Inferior parietal cortex (tissue), 1 donor: ENCODE measurements at regions not wholly inside any gene's neighbourhood (a gene's known extent, or its start where the extent isn't known, plus 50 kb on each side); places are given as distances from the start of the nearest gene placed in this dataset.
A peak's percentile ranks its signal among the peaks of the same experiment; 100 is the strongest.
"Not testable (repeated sequence)": the region's sequence is repeated elsewhere in the genome, so short reads cannot be mapped to it uniquely, and the experiment has no call there.

Source experiments
- DNase-seq: peaks from one replicate; pipeline ENCODE4 v3.0.0-alpha.2; 2016; ENCODE audit errors: extremely low spot score

- no peak for DNase-seq
Measured at GRCh38 chr2:234725528-234726264, 226.1 kb upstream of the SH3BP4 start.

GRCh38 chr2:234724850-234725249 lies 227.0 kb upstream of the SH3BP4 start:
- DNase-seq: no peak

- no peak for DNase-seq
Measured at GRCh38 chr2:234723400-234723799, 226.5 kb upstream of the ARL4C start.

- no peak for DNase-seq
Measured at GRCh38 chr2:234722176-234722575, 225.3 kb upstream of the ARL4C start.

- DNase-seq: no peak
Measured at GRCh38 chr2:234719116-234719716, 222.3 kb upstream of the ARL4C start.

- DNase-seq: no peak
Measured at GRCh38 chr2:234716271-234716670, 219.4 kb upstream of the ARL4C start.

- DNase-seq: no peak
Measured at GRCh38 chr2:234715671-234716250, 218.9 kb upstream of the ARL4C start.

- no peak for DNase-seq
Measured at GRCh38 chr2:234714711-234715110, 217.8 kb upstream of the ARL4C start.

- DNase-seq: no peak
Measured at GRCh38 chr2:234712421-234712935, 215.6 kb upstream of the ARL4C start.

GRCh38 chr2:234711308-234711707 lies 214.4 kb upstream of the ARL4C start:
- no peak for DNase-seq

GRCh38 chr2:234710587-234710986 lies 213.7 kb upstream of the ARL4C start:
- DNase-seq: no peak

- DNase-seq: no peak
Measured at GRCh38 chr2:234710066-234710465, 213.2 kb upstream of the ARL4C start.

- DNase-seq: no peak
Measured at GRCh38 chr2:234708717-234709116, 211.8 kb upstream of the ARL4C start.

- peak; percentile 20 for DNase-seq
Measured at GRCh38 chr2:234708091-234708683, 211.3 kb upstream of the ARL4C start.

GRCh38 chr2:234706086-234706485 lies 209.2 kb upstream of the ARL4C start:
- DNase-seq: no peak

GRCh38 chr2:234705108-234705507 lies 208.2 kb upstream of the ARL4C start:
- no peak for DNase-seq

GRCh38 chr2:234703258-234703657 lies 206.4 kb upstream of the ARL4C start:
- no peak for DNase-seq

- DNase-seq: no peak
Measured at GRCh38 chr2:234702731-234703225, 205.9 kb upstream of the ARL4C start.

GRCh38 chr2:234701841-234702240 lies 205.0 kb upstream of the ARL4C start:
- DNase-seq: no peak

GRCh38 chr2:234701421-234701820 lies 204.5 kb upstream of the ARL4C start:
- DNase-seq: no peak

GRCh38 chr2:234699456-234699855 lies 202.6 kb upstream of the ARL4C start:
- DNase-seq: no peak

- DNase-seq: not testable (repeated sequence)
Measured at GRCh38 chr2:234697300-234697876, 200.5 kb upstream of the ARL4C start.
